H9 (cell line): ENCODE measurements at regions not wholly inside any gene's neighbourhood (a gene's known extent, or its start where the extent isn't known, plus 50 kb on each side); places are given as distances from the start of the nearest gene placed in this dataset.

Experiments
- DNase-seq: peaks from one replicate; pipeline ENCODE4 v3.0.0-alpha.2; 2017
- H2AFZ ChIP-seq: one replicate; pipeline ENCODE4 v1.6.1; 2013; ENCODE audit warnings: mild to moderate bottlenecking, low read length, control low read depth, moderate library complexity
- H2AK5ac ChIP-seq: 2 replicates; pipeline ENCODE4 v1.6.1; 2013; ENCODE audit warnings: low read length, control low read depth, mixed read lengths; ENCODE audit not compliant: insufficient read length
- H2BK120ac ChIP-seq: one replicate; pipeline ENCODE4 v1.6.1; 2013; ENCODE audit warnings: low read depth, mild to moderate bottlenecking, low read length, control low read depth, inconsistent platforms; ENCODE audit not compliant: poor library complexity, severe bottlenecking
- H2BK12ac ChIP-seq: 2 replicates; pipeline ENCODE4 v1.6.1; 2013; ENCODE audit warnings: low read length, control low read depth, mixed read lengths, low read depth; ENCODE audit not compliant: insufficient read length
- H2BK15ac ChIP-seq: 2 replicates; pipeline ENCODE4 v1.6.1; 2013; ENCODE audit warnings: low read depth, low read length, control low read depth
- H2BK20ac ChIP-seq: one replicate; pipeline ENCODE4 v1.6.1; 2013; ENCODE audit warnings: low read depth, mild to moderate bottlenecking, low read length, control low read depth, inconsistent platforms; ENCODE audit not compliant: poor library complexity, severe bottlenecking
- H2BK5ac ChIP-seq: 2 replicates; pipeline ENCODE4 v1.6.1; 2013; ENCODE audit warnings: low read length, control low read depth, mixed read lengths; ENCODE audit not compliant: insufficient read length
- H3K14ac ChIP-seq: 2 replicates; pipeline ENCODE4 v1.6.1; 2013; ENCODE audit warnings: low read length, control low read depth; ENCODE audit not compliant: insufficient read depth
- H3K18ac ChIP-seq: 2 replicates; pipeline ENCODE4 v1.6.1; 2013; ENCODE audit warnings: low read depth, mild to moderate bottlenecking, mixed read lengths, low read length, control low read depth; ENCODE audit not compliant: insufficient read length
- H3K23ac ChIP-seq: 2 replicates; pipeline ENCODE4 v1.6.1; 2013; ENCODE audit warnings: low read length, control low read depth, mixed read lengths, low read depth; ENCODE audit not compliant: insufficient read length
- H3K23me2 ChIP-seq: 2 replicates; pipeline ENCODE4 v1.6.1; 2013; ENCODE audit warnings: low read depth, mild to moderate bottlenecking, mixed read lengths, low read length, control low read depth; ENCODE audit not compliant: insufficient read length, poor library complexity, severe bottlenecking
- H3K27ac ChIP-seq: 2 replicates; pipeline ENCODE4 v1.5.1; 2013; ENCODE audit warnings: low read length, control low read depth, mixed read lengths, low read depth; ENCODE audit not compliant: insufficient read length
- H3K27me3 ChIP-seq: 2 replicates; pipeline ENCODE4 v1.6.1; 2013; ENCODE audit warnings: low read length, control low read depth, inconsistent platforms; ENCODE audit not compliant: insufficient read depth
- H3K4ac ChIP-seq: 2 replicates; pipeline ENCODE4 v1.6.1; 2013; ENCODE audit warnings: low read depth, mild to moderate bottlenecking, control low read depth, inconsistent platforms, low read length, moderate library complexity
- H3K4me1 ChIP-seq: 2 replicates; pipeline ENCODE4 v1.6.1; 2013; ENCODE audit warnings: low read length, control low read depth, inconsistent platforms; ENCODE audit not compliant: insufficient read depth
- H3K4me2 ChIP-seq: 2 replicates; pipeline ENCODE4 v1.6.1; 2013; ENCODE audit warnings: low read length, control low read depth, mixed read lengths; ENCODE audit not compliant: insufficient read length, insufficient read depth
- H3K56ac ChIP-seq: 2 replicates; pipeline ENCODE4 v1.6.1; 2013; ENCODE audit warnings: low read depth, mild to moderate bottlenecking, mixed read lengths, low read length, control low read depth; ENCODE audit not compliant: insufficient read length
- H3K79me1 ChIP-seq: 2 replicates; pipeline ENCODE4 v1.6.1; 2013; ENCODE audit warnings: low read depth, mild to moderate bottlenecking, moderate library complexity, low read length, control low read depth, inconsistent platforms; ENCODE audit not compliant: insufficient read depth, poor library complexity, severe bottlenecking
- H3K79me2 ChIP-seq: 2 replicates; pipeline ENCODE4 v1.6.1; 2013; ENCODE audit warnings: low read length, control low read depth, inconsistent platforms; ENCODE audit not compliant: insufficient read depth
- H3K9ac ChIP-seq: 2 replicates; pipeline ENCODE4 v1.6.1; 2013; ENCODE audit warnings: low read length, control low read depth, mixed read lengths; ENCODE audit not compliant: insufficient read length; ENCODE audit errors: extremely low read depth
- H3K9me3 ChIP-seq: one replicate; pipeline ENCODE4 v1.6.1; 2013; ENCODE audit warnings: low read depth, low read length, inconsistent platforms; ENCODE audit not compliant: control insufficient read depth
- H3T11ph ChIP-seq: one replicate; pipeline ENCODE4 v1.6.1; 2013; ENCODE audit warnings: mild to moderate bottlenecking, low read length, control low read depth, inconsistent platforms
- H4K20me1 ChIP-seq: one replicate; pipeline ENCODE4 v1.6.1; 2013; ENCODE audit not compliant: control insufficient read depth, insufficient read length, insufficient read depth
- H4K5ac ChIP-seq: 2 replicates; pipeline ENCODE4 v1.6.1; 2013; ENCODE audit warnings: low read depth, mild to moderate bottlenecking, mixed read lengths, low read length, control low read depth; ENCODE audit not compliant: insufficient read length
- H4K8ac ChIP-seq: replicated peaks from 2 replicates; pipeline ENCODE4 v1.6.1; 2013; ENCODE audit warnings: low read length, control low read depth, mixed read lengths, low read depth; ENCODE audit not compliant: insufficient read length
- H4K91ac ChIP-seq: 2 replicates; pipeline ENCODE4 v1.6.1; 2013; ENCODE audit warnings: low read depth, mild to moderate bottlenecking, moderate library complexity, mixed read lengths, low read length, control low read depth; ENCODE audit not compliant: insufficient read length
- H3K27ac Mint-ChIP-seq, 3 experiments: 2 replicates in 2 of 3; 3 replicates in 1 of 3; pipeline ENCODE4 v1.8.0; 2020 to 2021; ENCODE audit warnings: mixed read lengths in 3 of 3, mild to moderate bottlenecking in 1 of 3, moderate library complexity in 1 of 3
- H3K27me3 Mint-ChIP-seq: 2 replicates; pipeline ENCODE4 v1.8.0; 2021; ENCODE audit warnings: low read depth, mild to moderate bottlenecking, moderate library complexity, mixed read lengths
- H3K36me3 Mint-ChIP-seq, 3 experiments: 2 replicates in 2 of 3; 3 replicates in 1 of 3; pipeline ENCODE4 v1.8.0; 2020 to 2021; ENCODE audit warnings: low read depth in 3 of 3, mixed read lengths in 3 of 3; ENCODE audit not compliant: insufficient read depth in 1 of 3
- H3K4me1 Mint-ChIP-seq, 2 experiments: 2 replicates each; pipeline ENCODE4 v1.8.0; 2020; ENCODE audit warnings: mixed read lengths in 2 of 2
- H3K4me3 Mint-ChIP-seq, 2 experiments: 2 replicates in 1 of 2; 3 replicates in 1 of 2; pipeline ENCODE4 v1.8.0; 2020 to 2021; ENCODE audit warnings: mild to moderate bottlenecking in 2 of 2, mixed read lengths in 2 of 2, moderate library complexity in 1 of 2
- H3K9me3 Mint-ChIP-seq, 2 experiments: 2 replicates in 1 of 2; 3 replicates in 1 of 2; pipeline ENCODE4 v1.8.0; 2020; ENCODE audit warnings: mild to moderate bottlenecking in 2 of 2, mixed read lengths in 2 of 2, moderate library complexity in 1 of 2
- CTCF ChIP-seq: fragments of 200-600 bp; sonication (generic); conservative IDR thresholded peaks from 3 replicates; pipeline ENCODE4 v1.8.0; 2021; ENCODE audit warnings: antibody characterized with exemption, mild to moderate bottlenecking
- WGBS: extraction: QIAGEN DNeasy Blood & Tissue Kit; methylation state at CpG from one replicate; pipeline ENCODE4 v1.1.7; 2013; ENCODE audit warnings: missing lambda C conversion rate, low lambda C conversion rate, mixed read lengths; ENCODE audit not compliant: insufficient read length; ENCODE audit errors: extremely low coverage; 5-methylcytosine and 5-hydroxymethylcytosine counted together

GRCh38 chr2:172260336-172260735, 157.6 kb upstream of the DLX2 start:
- H3K23ac ChIP-seq, result no peak overlapping the region
- H3K18ac ChIP-seq, result no peak overlapping the region
- Mint-ChIP-seq H3K36me3 (peaks cover 0 to 4% (median 0%) of the 10 kb centered on the region in 3 experiments; a peak in 2 of 7 replicates), H3K27ac (peak overlapping the region in 2 of 3 experiments; percentile 15 to 48; a peak in 2 of 7 replicates), H3K4me1 (peaks cover 20 to 21% of the 10 kb centered on the region in 2 experiments), H3K9me3 (peaks cover 3 to 8% of the 10 kb centered on the region in 2 experiments; a peak in 3 of 5 replicates), H3K4me3 (no peak overlapping the region), H3K27me3 (no peaks in the 10 kb centered on the region)
- H2AK5ac ChIP-seq, result no peak overlapping the region
- no peak for DNase-seq
- H3K56ac ChIP-seq, result no peak overlapping the region
- H3K14ac ChIP-seq, result no peak overlapping the region
- no peak overlapping the region for H3K27ac ChIP-seq
- no peak overlapping the region for H4K8ac ChIP-seq
- H2BK5ac ChIP-seq, result no peak overlapping the region
- H2BK20ac ChIP-seq, result no peak overlapping the region
- H4K20me1 ChIP-seq, result no peaks in the 10 kb centered on the region
- no peak overlapping the region for H3K4ac ChIP-seq
- H3K79me1 ChIP-seq, result no peaks in the 10 kb centered on the region
- H3K9ac ChIP-seq, result no peak overlapping the region
- H3K4me2 ChIP-seq, result peak overlapping the region; percentile 12
- peak overlapping the region; percentile 26 for H3T11ph ChIP-seq
- no CpG with 5 or more reads among the region's 8 CpGs for WGBS
- no peak overlapping the region for H4K91ac ChIP-seq
- no peaks in the 10 kb centered on the region for H3K27me3 ChIP-seq
- no peak overlapping the region for H2BK15ac ChIP-seq
- TF ChIP-seq CTCF, result no peak
- H3K4me1 ChIP-seq, result peaks cover 2% of the 10 kb centered on the region; the same call in 1 of the 2 replicates
- H2BK120ac ChIP-seq, result no peak overlapping the region
- no peaks in the 10 kb centered on the region for H3K9me3 ChIP-seq
- no peak overlapping the region for H2BK12ac ChIP-seq
- H3K23me2 ChIP-seq, result no peaks in the 10 kb centered on the region
- no peak overlapping the region for H4K5ac ChIP-seq
- H2AFZ ChIP-seq, result peak overlapping the region; percentile 82
- H3K79me2 ChIP-seq, result no peaks in the 10 kb centered on the region
